Astrocyte (in vitro differentiated cells and primary cell): ENCODE measurements at regions not wholly inside any gene's neighbourhood (a gene's known extent, or its start where the extent isn't known, plus 50 kb on each side); places are given as distances from the start of the nearest gene placed in this dataset.

ENCODE experiments used
- DNase-seq: peaks from one replicate; pipeline ENCODE4 v3.0.0-alpha.2; 2010; ENCODE audit warnings: low read depth
- FAIRE-seq: peaks from 2 replicates; lab custom pipeline; 2011; peaks lifted over from hg19 to GRCh38; lab: Jason Lieb, UNC
- H2AFZ ChIP-seq: 2 replicates; pipeline ENCODE4 v1.6.0; 2012; ENCODE audit warnings: low read depth, low read length, inconsistent platforms
- H3K27ac ChIP-seq: 2 replicates; pipeline ENCODE4 v1.5.1; 2011; ENCODE audit warnings: low read depth, low read length, inconsistent platforms
- H3K27me3 ChIP-seq: 2 replicates; pipeline ENCODE4 v1.6.0; 2011; ENCODE audit warnings: low read length, inconsistent platforms; ENCODE audit not compliant: insufficient read depth
- H3K36me3 ChIP-seq: 2 replicates; pipeline ENCODE4 v1.5.1; 2011; ENCODE audit warnings: low read length, inconsistent platforms; ENCODE audit not compliant: insufficient read depth
- H3K4me1 ChIP-seq: 2 replicates; pipeline ENCODE4 v1.5.1; 2011; ENCODE audit warnings: low read length, inconsistent platforms; ENCODE audit not compliant: insufficient read depth
- H3K4me2 ChIP-seq: 2 replicates; pipeline ENCODE4 v1.6.0; 2012; ENCODE audit warnings: low read length, inconsistent platforms
- H3K4me3 ChIP-seq: 2 replicates; pipeline ENCODE4 v1.5.1; 2011; ENCODE audit warnings: low read depth, mild to moderate bottlenecking, low read length, inconsistent platforms; ENCODE audit not compliant: insufficient read depth
- H3K79me2 ChIP-seq: 2 replicates; pipeline ENCODE4 v1.6.0; 2012; ENCODE audit warnings: mild to moderate bottlenecking, low read length, inconsistent platforms; ENCODE audit not compliant: insufficient read depth
- H3K9ac ChIP-seq: 2 replicates; pipeline ENCODE4 v1.6.0; 2012; ENCODE audit warnings: mild to moderate bottlenecking, low read length, inconsistent platforms
- H3K9me3 ChIP-seq: 2 replicates; pipeline ENCODE4 v1.5.1; 2012; ENCODE audit warnings: low read depth, mild to moderate bottlenecking, low read length, inconsistent platforms; ENCODE audit not compliant: insufficient read depth
- H4K20me1 ChIP-seq: 2 replicates; pipeline ENCODE4 v1.6.0; 2012; ENCODE audit warnings: low read length, inconsistent platforms; ENCODE audit not compliant: insufficient read depth
- H3K27ac Mint-ChIP-seq: one replicate; pipeline ENCODE4 v1.8.0; 2021; ENCODE audit warnings: mild to moderate bottlenecking, mixed read lengths; ENCODE audit not compliant: unreplicated experiment
- H3K27me3 Mint-ChIP-seq: one replicate; pipeline ENCODE4 v1.8.0; 2021; ENCODE audit warnings: low read depth, mixed read lengths; ENCODE audit not compliant: unreplicated experiment
- H3K36me3 Mint-ChIP-seq: one replicate; pipeline ENCODE4 v1.8.0; 2021; ENCODE audit warnings: low read depth, mixed read lengths; ENCODE audit not compliant: unreplicated experiment
- H3K4me1 Mint-ChIP-seq: one replicate; pipeline ENCODE4 v1.8.0; 2021; ENCODE audit warnings: low read depth, mixed read lengths; ENCODE audit not compliant: unreplicated experiment
- H3K4me3 Mint-ChIP-seq: one replicate; pipeline ENCODE4 v1.8.0; 2021; ENCODE audit warnings: mild to moderate bottlenecking, moderate library complexity, mixed read lengths; ENCODE audit not compliant: unreplicated experiment
- H3K9me3 Mint-ChIP-seq: one replicate; pipeline ENCODE4 v1.8.0; 2021; ENCODE audit warnings: mild to moderate bottlenecking, mixed read lengths; ENCODE audit not compliant: unreplicated experiment
- EZH2 ChIP-seq: IDR thresholded peaks from 2 replicates; pipeline ENCODE4 v1.6.1; 2012; ENCODE audit warnings: mild to moderate bottlenecking, low read length, inconsistent platforms; ENCODE audit not compliant: insufficient read depth
- TF ChIP-seq, protein P1 (sequence below): IDR thresholded peaks from 2 replicates; pipeline ENCODE4 v1.5.1; 2011; ENCODE audit warnings: low read depth, mild to moderate bottlenecking, inconsistent platforms, low read length, moderate library complexity; ENCODE audit not compliant: insufficient read depth

DNA sequence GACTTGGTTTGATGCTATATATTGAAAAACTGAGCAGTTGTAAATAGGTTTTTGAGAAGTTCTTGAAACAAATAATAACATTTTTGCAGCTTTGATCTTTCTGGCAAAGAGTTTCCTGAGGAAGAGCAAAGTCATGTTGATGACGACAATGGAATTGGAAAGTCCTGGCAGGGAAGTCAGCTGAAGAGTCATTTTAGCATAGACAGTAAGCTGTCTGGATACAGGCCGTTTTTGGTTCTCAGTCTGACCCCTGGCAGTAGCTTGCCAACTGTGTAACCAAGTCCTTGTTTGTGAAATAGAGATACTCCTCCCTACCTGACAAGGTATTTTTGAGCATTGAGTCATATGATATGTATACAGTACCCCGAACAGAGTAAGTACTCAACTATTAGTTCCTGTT, 193.3 kb downstream of the C11orf91 start:
- TF ChIP-seq, protein P1, sequence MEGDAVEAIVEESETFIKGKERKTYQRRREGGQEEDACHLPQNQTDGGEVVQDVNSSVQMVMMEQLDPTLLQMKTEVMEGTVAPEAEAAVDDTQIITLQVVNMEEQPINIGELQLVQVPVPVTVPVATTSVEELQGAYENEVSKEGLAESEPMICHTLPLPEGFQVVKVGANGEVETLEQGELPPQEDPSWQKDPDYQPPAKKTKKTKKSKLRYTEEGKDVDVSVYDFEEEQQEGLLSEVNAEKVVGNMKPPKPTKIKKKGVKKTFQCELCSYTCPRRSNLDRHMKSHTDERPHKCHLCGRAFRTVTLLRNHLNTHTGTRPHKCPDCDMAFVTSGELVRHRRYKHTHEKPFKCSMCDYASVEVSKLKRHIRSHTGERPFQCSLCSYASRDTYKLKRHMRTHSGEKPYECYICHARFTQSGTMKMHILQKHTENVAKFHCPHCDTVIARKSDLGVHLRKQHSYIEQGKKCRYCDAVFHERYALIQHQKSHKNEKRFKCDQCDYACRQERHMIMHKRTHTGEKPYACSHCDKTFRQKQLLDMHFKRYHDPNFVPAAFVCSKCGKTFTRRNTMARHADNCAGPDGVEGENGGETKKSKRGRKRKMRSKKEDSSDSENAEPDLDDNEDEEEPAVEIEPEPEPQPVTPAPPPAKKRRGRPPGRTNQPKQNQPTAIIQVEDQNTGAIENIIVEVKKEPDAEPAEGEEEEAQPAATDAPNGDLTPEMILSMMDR: no peak
- TF ChIP-seq EZH2: no peak
- no peak for DNase-seq
- Histone ChIP-seq H3K27me3 (no peaks in the 10 kb centered on the region), H4K20me1 (peaks cover 65% of the 10 kb centered on the region), H3K36me3 (no peaks in the 10 kb centered on the region), H3K79me2 (peaks cover 60% of the 10 kb centered on the region), H3K4me2 (no peak overlapping the region), H3K4me3 (no peak overlapping the region), H2AFZ (no peak overlapping the region), H3K4me1 (no peaks in the 10 kb centered on the region), H3K27ac (no peak overlapping the region), H3K9me3 (no peaks in the 10 kb centered on the region), H3K9ac (no peak overlapping the region)
- no peak for FAIRE-seq
- H3K27me3 Mint-ChIP-seq: no peaks in the 10 kb centered on the region
- H3K4me3 Mint-ChIP-seq: no peak overlapping the region
- H3K27ac Mint-ChIP-seq: no peak overlapping the region
- no peaks in the 10 kb centered on the region for H3K36me3 Mint-ChIP-seq
- no peaks in the 10 kb centered on the region for H3K4me1 Mint-ChIP-seq
- no peaks in the 10 kb centered on the region for H3K9me3 Mint-ChIP-seq

DNA sequence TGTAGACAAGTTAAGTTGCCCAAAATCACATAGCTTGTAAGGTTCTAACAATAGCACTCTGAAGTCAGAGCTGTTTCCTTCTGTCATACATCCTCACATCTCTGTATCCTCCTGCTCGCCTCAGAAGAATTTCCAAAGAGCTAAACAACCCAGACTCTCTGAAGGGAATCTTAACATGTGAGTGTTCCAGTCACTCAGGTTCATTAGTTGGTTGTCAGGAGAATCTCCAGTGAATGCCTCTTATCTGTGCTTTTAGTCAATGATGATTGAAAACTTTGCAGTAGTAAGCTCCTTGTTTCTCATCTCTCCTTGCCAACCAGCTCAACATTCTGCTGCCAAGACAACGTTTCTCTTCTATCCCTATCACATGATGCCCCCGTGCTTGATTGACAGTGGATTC, 195.5 kb downstream of the C11orf91 start:
- Histone ChIP-seq H3K27ac (no peak overlapping the region), H3K9ac (no peak overlapping the region), H3K4me1 (no peaks in the 10 kb centered on the region), H3K27me3 (no peaks in the 10 kb centered on the region), H2AFZ (no peak overlapping the region), H3K9me3 (no peaks in the 10 kb centered on the region), H3K79me2 (peaks cover 49% of the 10 kb centered on the region), H3K36me3 (no peaks in the 10 kb centered on the region), H3K4me3 (no peak overlapping the region), H3K4me2 (no peak overlapping the region), H4K20me1 (peaks cover 69% of the 10 kb centered on the region)
- DNase-seq: no peak
- Mint-ChIP-seq H3K9me3 (no peaks in the 10 kb centered on the region), H3K27me3 (no peaks in the 10 kb centered on the region), H3K4me1 (no peaks in the 10 kb centered on the region), H3K36me3 (no peaks in the 10 kb centered on the region), H3K4me3 (no peak overlapping the region), H3K27ac (no peak overlapping the region)
- TF ChIP-seq, protein P1: no peak
- TF ChIP-seq EZH2: no peak
- no peak for FAIRE-seq

DNA sequence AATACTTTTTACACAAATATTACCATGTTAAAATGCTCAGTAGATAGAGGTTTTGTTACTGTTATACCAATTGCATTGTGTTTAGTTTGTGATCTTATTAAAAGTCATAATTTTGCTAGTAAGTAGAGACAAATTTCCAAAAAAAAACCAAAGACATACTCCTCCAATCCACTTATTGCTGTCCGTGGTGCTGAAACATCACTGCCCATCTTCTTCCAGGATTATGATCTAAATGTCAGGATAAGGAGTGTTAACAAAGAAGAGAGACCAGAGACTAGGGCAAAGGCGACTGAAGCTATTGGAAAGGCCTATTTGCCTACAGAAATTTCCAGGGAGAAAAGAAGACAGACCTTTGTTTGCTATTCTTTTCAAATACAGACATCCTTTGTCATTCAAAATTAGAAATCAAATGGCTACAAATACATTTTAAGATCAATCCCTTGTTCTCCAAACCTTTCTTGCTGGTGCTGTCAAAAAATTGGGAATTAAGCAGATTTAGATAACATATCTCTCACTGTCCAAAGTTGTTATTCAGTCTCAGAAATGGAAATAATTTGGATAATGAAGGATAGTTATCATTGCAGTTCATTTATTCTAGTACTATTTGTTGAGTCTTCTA, 199.7 kb downstream of the C11orf91 start:
- Histone ChIP-seq H3K4me1 (no peaks in the 10 kb centered on the region), H3K36me3 (no peaks in the 10 kb centered on the region), H3K27me3 (no peaks in the 10 kb centered on the region), H3K9ac (no peak overlapping the region), H3K27ac (no peak overlapping the region), H4K20me1 (peaks cover 71% of the 10 kb centered on the region), H3K4me2 (no peak overlapping the region), H2AFZ (no peak overlapping the region), H3K79me2 (peaks cover 69% of the 10 kb centered on the region), H3K9me3 (no peaks in the 10 kb centered on the region), H3K4me3 (no peak overlapping the region)
- no peak overlapping the region for H3K4me3 Mint-ChIP-seq
- DNase-seq (peak; percentile 46), FAIRE-seq (peak; percentile 76)
- no peak for TF ChIP-seq EZH2
- TF ChIP-seq, protein P1: no peak
- no peak overlapping the region for H3K27ac Mint-ChIP-seq
- peaks cover 5% of the 10 kb centered on the region for H3K27me3 Mint-ChIP-seq
- H3K4me1 Mint-ChIP-seq: no peaks in the 10 kb centered on the region
- H3K9me3 Mint-ChIP-seq: no peaks in the 10 kb centered on the region
- H3K36me3 Mint-ChIP-seq: no peaks in the 10 kb centered on the region
